ENCODE measurements at regions not wholly inside any gene's neighbourhood (a gene's known extent, or its start where the extent isn't known, plus 50 kb on each side); places are given as distances from the start of the nearest gene placed in this dataset.

DNA sequence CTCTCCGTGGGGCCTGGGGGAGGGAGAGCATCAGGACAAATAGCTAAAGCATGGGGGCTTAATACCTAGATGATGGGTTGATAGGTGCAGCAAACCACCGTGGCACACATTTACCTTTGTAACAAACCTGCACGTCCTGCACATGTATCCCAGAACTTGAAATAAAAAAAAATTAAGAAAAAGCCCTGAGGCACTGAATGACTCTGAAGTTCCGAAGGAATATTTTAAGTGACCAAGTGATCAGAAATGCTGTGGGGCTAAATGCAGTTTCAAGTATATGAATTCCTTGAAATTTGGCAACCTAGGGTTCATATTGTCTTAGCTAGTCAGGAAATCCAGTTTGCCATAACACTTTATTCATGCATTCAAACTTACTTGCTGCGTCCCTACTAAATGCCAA lies 127.5 kb downstream of the MC4R start:
- TF ChIP-seq, protein P1, sequence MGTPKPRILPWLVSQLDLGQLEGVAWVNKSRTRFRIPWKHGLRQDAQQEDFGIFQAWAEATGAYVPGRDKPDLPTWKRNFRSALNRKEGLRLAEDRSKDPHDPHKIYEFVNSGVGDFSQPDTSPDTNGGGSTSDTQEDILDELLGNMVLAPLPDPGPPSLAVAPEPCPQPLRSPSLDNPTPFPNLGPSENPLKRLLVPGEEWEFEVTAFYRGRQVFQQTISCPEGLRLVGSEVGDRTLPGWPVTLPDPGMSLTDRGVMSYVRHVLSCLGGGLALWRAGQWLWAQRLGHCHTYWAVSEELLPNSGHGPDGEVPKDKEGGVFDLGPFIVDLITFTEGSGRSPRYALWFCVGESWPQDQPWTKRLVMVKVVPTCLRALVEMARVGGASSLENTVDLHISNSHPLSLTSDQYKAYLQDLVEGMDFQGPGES (IDR thresholded peaks at IDR 0.05; ENCODE audit: low read depth, low read length) = no peak
- no peak for TF ChIP-seq MAX (IDR thresholded peaks at IDR 0.05; ENCODE audit: low read depth)
- TF ChIP-seq RAD21 (IDR thresholded peaks at IDR 0.05; ENCODE audit: low read length) = no peak
- TF ChIP-seq, protein P2, sequence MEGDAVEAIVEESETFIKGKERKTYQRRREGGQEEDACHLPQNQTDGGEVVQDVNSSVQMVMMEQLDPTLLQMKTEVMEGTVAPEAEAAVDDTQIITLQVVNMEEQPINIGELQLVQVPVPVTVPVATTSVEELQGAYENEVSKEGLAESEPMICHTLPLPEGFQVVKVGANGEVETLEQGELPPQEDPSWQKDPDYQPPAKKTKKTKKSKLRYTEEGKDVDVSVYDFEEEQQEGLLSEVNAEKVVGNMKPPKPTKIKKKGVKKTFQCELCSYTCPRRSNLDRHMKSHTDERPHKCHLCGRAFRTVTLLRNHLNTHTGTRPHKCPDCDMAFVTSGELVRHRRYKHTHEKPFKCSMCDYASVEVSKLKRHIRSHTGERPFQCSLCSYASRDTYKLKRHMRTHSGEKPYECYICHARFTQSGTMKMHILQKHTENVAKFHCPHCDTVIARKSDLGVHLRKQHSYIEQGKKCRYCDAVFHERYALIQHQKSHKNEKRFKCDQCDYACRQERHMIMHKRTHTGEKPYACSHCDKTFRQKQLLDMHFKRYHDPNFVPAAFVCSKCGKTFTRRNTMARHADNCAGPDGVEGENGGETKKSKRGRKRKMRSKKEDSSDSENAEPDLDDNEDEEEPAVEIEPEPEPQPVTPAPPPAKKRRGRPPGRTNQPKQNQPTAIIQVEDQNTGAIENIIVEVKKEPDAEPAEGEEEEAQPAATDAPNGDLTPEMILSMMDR (IDR thresholded peaks at IDR 0.05) = no peak
- TF ChIP-seq, protein P3, sequence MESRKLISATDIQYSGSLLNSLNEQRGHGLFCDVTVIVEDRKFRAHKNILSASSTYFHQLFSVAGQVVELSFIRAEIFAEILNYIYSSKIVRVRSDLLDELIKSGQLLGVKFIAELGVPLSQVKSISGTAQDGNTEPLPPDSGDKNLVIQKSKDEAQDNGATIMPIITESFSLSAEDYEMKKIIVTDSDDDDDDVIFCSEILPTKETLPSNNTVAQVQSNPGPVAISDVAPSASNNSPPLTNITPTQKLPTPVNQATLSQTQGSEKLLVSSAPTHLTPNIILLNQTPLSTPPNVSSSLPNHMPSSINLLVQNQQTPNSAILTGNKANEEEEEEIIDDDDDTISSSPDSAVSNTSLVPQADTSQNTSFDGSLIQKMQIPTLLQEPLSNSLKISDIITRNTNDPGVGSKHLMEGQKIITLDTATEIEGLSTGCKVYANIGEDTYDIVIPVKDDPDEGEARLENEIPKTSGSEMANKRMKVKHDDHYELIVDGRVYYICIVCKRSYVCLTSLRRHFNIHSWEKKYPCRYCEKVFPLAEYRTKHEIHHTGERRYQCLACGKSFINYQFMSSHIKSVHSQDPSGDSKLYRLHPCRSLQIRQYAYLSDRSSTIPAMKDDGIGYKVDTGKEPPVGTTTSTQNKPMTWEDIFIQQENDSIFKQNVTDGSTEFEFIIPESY (IDR thresholded peaks at IDR 0.05; ENCODE audit: borderline replicate concordance, low read depth) = no peak
- no peak for TF ChIP-seq NFIC (IDR thresholded peaks at IDR 0.05; ENCODE audit: borderline replicate concordance)
- TF ChIP-seq YY1 (IDR thresholded peaks at IDR 0.05; ENCODE audit: low read depth) = no peak
- no peak for TF ChIP-seq GABPA (IDR thresholded peaks at IDR 0.05; ENCODE audit: low read depth)
- TF ChIP-seq TEAD4 (IDR thresholded peaks at IDR 0.05; ENCODE audit: borderline replicate concordance, insufficient read depth) = no peak
